ENCODE measurements at regions not wholly inside any gene's neighbourhood (a gene's known extent, or its start where the extent isn't known, plus 50 kb on each side); places are given as distances from the start of the nearest gene placed in this dataset.
"Not testable (repeated sequence)": the region's sequence is repeated elsewhere in the genome, so short reads cannot be mapped to it uniquely, and the experiment has no call there.

GRCh38 chr5:5854087-5854486 lies 431.6 kb downstream of the ICE1 start:
- no peak for DNase-seq

GRCh38 chr5:5838493-5838892 lies 416.0 kb downstream of the ICE1 start:
- DNase-seq = no peak

GRCh38 chr5:5831622-5832021 lies 409.1 kb downstream of the ICE1 start:
- DNase-seq = not testable (repeated sequence)

GRCh38 chr5:5828619-5829018 lies 406.1 kb downstream of the ICE1 start:
- DNase-seq = no peak

- peak; percentile 49 for DNase-seq
These were observed 404.4 kb downstream of the ICE1 start for GRCh38 chr5:5826911-5827310.

GRCh38 chr5:5822729-5823257 lies 400.3 kb downstream of the ICE1 start:
- DNase-seq = no peak

GRCh38 chr5:5816960-5817359 lies 394.5 kb downstream of the ICE1 start:
- DNase-seq = no peak

- DNase-seq = no peak
These were observed 391.0 kb downstream of the ICE1 start for GRCh38 chr5:5813441-5813840.

- no peak for DNase-seq
These were observed 388.0 kb downstream of the ICE1 start for GRCh38 chr5:5810461-5810860.

- DNase-seq = no peak
These were observed 383.4 kb downstream of the ICE1 start for GRCh38 chr5:5805916-5806315.

- no peak for DNase-seq
These were observed 382.2 kb downstream of the ICE1 start for GRCh38 chr5:5804478-5805233.

GRCh38 chr5:5800801-5801761 lies 378.6 kb downstream of the ICE1 start:
- DNase-seq = no peak

GRCh38 chr5:5799826-5800225 lies 377.3 kb downstream of the ICE1 start:
- DNase-seq = no peak

- no peak for DNase-seq
These were observed 376.8 kb downstream of the ICE1 start for GRCh38 chr5:5799229-5799628.

- DNase-seq = no peak
These were observed 376.0 kb downstream of the ICE1 start for GRCh38 chr5:5798462-5798861.

- DNase-seq = no peak
These were observed 375.6 kb downstream of the ICE1 start for GRCh38 chr5:5798041-5798440.

- DNase-seq = no peak
These were observed 372.7 kb downstream of the ICE1 start for GRCh38 chr5:5795074-5795771.

GRCh38 chr5:5794118-5794560 lies 371.7 kb downstream of the ICE1 start:
- no peak for DNase-seq

- no peak for DNase-seq
These were observed 371.0 kb downstream of the ICE1 start for GRCh38 chr5:5793242-5794117.

- no peak for DNase-seq
These were observed 369.6 kb downstream of the ICE1 start for GRCh38 chr5:5792106-5792505.

- DNase-seq = no peak
These were observed 366.3 kb downstream of the ICE1 start for GRCh38 chr5:5788793-5789192.

GRCh38 chr5:5787373-5787772 lies 364.9 kb downstream of the ICE1 start:
- no peak for DNase-seq
